ENCODE measurements at regions not wholly inside any gene's neighbourhood (a gene's known extent, or its start where the extent isn't known, plus 50 kb on each side); places are given as distances from the start of the nearest gene placed in this dataset.

GRCh38 chr11:101777476-101777875 is 137.3 kb upstream of the CEP126 start:
- in situ Hi-C loops (cut with MboI; ENCODE audit: low sequenced_read_pairs, unreplicated experiment) = no loop called here
- no peak for DNase-seq (ENCODE audit: low spot score)
- TF ChIP-seq, protein P1, sequence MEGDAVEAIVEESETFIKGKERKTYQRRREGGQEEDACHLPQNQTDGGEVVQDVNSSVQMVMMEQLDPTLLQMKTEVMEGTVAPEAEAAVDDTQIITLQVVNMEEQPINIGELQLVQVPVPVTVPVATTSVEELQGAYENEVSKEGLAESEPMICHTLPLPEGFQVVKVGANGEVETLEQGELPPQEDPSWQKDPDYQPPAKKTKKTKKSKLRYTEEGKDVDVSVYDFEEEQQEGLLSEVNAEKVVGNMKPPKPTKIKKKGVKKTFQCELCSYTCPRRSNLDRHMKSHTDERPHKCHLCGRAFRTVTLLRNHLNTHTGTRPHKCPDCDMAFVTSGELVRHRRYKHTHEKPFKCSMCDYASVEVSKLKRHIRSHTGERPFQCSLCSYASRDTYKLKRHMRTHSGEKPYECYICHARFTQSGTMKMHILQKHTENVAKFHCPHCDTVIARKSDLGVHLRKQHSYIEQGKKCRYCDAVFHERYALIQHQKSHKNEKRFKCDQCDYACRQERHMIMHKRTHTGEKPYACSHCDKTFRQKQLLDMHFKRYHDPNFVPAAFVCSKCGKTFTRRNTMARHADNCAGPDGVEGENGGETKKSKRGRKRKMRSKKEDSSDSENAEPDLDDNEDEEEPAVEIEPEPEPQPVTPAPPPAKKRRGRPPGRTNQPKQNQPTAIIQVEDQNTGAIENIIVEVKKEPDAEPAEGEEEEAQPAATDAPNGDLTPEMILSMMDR (IDR thresholded peaks at IDR 0.05; ENCODE audit: borderline replicate concordance, control extremely low read depth, extremely low read depth, insufficient read depth, missing control alignments) = no peak

GRCh38 chr11:101775033-101775432 is 139.8 kb upstream of the CEP126 start:
- no peak for DNase-seq (ENCODE audit: low spot score)
- TF ChIP-seq, protein P1 (IDR thresholded peaks at IDR 0.05; ENCODE audit: borderline replicate concordance, control extremely low read depth, extremely low read depth, insufficient read depth, missing control alignments) = no peak
- in situ Hi-C loops (cut with MboI; ENCODE audit: low sequenced_read_pairs, unreplicated experiment) = no loop called here

DNA sequence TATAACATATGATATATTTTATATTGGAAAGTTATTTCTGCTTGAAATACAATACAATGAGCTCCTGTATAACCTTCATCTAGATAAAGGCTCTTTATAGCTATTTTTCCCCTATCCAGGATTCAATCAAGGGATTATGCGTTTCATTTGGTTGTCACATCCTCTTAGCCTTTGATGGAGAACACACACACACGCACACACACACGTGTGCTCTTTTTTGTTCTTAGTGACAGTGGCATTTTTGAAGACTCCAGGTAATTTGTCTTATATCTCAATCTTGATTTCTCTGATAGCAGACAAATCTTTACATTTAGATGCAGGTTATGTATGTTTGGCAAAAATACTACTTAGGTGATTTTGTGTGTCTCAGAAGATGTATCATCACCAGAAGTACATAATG is 144.2 kb upstream of the CEP126 start:
- no peak for DNase-seq (ENCODE audit: low spot score)
- in situ Hi-C loops (cut with MboI; ENCODE audit: low sequenced_read_pairs, unreplicated experiment) = no loop called here
- TF ChIP-seq, protein P1 (IDR thresholded peaks at IDR 0.05; ENCODE audit: borderline replicate concordance, control extremely low read depth, extremely low read depth, insufficient read depth, missing control alignments) = no peak

DNA sequence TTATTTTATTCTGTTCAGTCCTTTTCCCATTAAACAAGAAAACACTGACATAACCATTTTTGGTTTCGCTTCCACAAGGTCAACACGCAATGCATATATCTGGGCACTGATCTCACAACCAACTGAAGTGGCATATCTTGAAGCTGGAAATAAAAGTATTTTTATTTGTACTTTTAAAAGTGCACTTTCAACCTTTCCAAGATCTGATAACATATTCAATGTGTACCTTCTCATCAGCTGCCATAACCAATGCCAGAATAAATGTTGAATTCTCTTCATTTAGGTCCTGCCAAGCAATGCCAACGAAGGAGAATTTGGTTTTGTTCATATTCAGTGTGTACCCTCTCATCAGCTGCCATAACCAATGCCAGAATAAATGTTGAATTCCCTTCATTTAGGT is 148.9 kb upstream of the CEP126 start:
- TF ChIP-seq, protein P1 (IDR thresholded peaks at IDR 0.05; ENCODE audit: borderline replicate concordance, control extremely low read depth, extremely low read depth, insufficient read depth, missing control alignments) = no peak
- no peak for DNase-seq (ENCODE audit: low spot score)
- in situ Hi-C loops (cut with MboI; ENCODE audit: low sequenced_read_pairs, unreplicated experiment) = no loop called here

DNA sequence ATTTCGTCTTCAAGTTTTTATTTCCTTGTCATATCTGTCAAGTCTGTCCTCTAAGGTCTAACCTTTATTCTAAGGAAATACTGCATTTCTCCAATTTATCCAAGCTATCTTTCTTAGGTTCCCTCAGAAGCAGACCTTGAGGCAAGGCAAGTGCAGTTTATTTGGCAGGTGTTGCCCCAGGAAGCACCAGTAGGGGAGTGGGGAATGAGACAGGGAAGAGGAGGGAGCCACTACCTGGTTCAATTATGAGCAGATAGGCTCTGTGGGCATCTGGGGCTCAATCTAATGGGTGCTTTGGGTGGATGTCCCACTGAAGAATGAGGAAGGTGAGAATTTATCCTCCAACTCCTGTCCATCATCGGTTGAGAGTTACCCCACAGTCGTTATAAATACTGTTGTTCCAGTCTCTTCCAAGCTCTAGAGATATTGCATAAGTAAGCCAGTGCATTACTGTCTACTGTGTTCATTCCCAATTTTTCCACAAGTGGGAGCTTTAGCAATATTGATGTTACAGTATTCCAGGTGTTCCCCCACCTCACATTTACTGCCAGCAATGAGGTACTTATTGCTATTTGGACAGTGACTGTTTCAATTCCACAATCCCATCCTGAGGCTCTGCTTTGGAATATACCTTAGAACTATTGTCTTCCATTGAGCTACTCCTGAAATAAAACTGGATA is 154.9 kb upstream of the CEP126 start:
- in situ Hi-C loops (cut with MboI; ENCODE audit: low sequenced_read_pairs, unreplicated experiment) = no loop called here
- DNase-seq (ENCODE audit: low spot score) = no peak
- TF ChIP-seq, protein P1 (IDR thresholded peaks at IDR 0.05; ENCODE audit: borderline replicate concordance, control extremely low read depth, extremely low read depth, insufficient read depth, missing control alignments) = no peak

GRCh38 chr11:101757741-101758140 is 157.1 kb upstream of the CEP126 start:
- in situ Hi-C loops (cut with MboI; ENCODE audit: low sequenced_read_pairs, unreplicated experiment) = no loop called here
- no peak for DNase-seq (ENCODE audit: low spot score)

More at GRCh38 chr11:101757741-101758140, 157.1 kb upstream of the CEP126 start:
- TF ChIP-seq, protein P1 (IDR thresholded peaks at IDR 0.05; ENCODE audit: borderline replicate concordance, control extremely low read depth, extremely low read depth, insufficient read depth, missing control alignments) = no peak
